Head of caudate nucleus (tissue), 42 donors: ENCODE measurements at regions not wholly inside any gene's neighbourhood (a gene's known extent, or its start where the extent isn't known, plus 50 kb on each side); places are given as distances from the start of the nearest gene placed in this dataset.
A peak's percentile ranks its signal among the peaks of the same experiment; 100 is the strongest.
"Not testable (repeated sequence)": the region's sequence is repeated elsewhere in the genome, so short reads cannot be mapped to it uniquely, and the experiment has no call there.

ENCODE experiments used
- DNase-seq, 42 donors: peaks; one replicate each; pipeline versions ENCODE4 v3.0.0 to v3.0.0-alpha.2; 2020 to 2021; ENCODE audit warnings: mixed read lengths in 7 of 42
- intact Hi-C: fragments of 100-400 bp; cut with DNase I; formaldehyde crosslinking; loops from one replicate; pipeline ENCODE4 v1.15.0; 2022

- DNase-seq = peak in 1 of 42 donors; percentile 16
- intact Hi-C loops = no loop called here
These were observed 103.7 kb downstream of the FEM1C start for GRCh38 chr5:115440782-115441451.

GRCh38 chr5:115439639-115440038, 104.9 kb downstream of the FEM1C start:
- DNase-seq = no peak
- intact Hi-C loops = no loop called here

GRCh38 chr5:115439042-115439441, 105.5 kb downstream of the FEM1C start:
- intact Hi-C loops = no loop called here
- DNase-seq = no peak

GRCh38 chr5:115435778-115436712, 108.5 kb downstream of the FEM1C start:
- intact Hi-C loops = no loop called here
- DNase-seq = peak in 2 of 42 donors; percentile 26 to 45

GRCh38 chr5:115435065-115435777, 109.4 kb downstream of the FEM1C start:
- peak in 2 of 42 donors; percentile 9 to 37 for DNase-seq
- intact Hi-C loops = no loop called here

GRCh38 chr5:115433918-115434317, 110.7 kb downstream of the FEM1C start:
- DNase-seq = no peak
- intact Hi-C loops = no loop called here

- no peak for DNase-seq
- intact Hi-C loops = no loop called here
These were observed 111.9 kb downstream of the FEM1C start for GRCh38 chr5:115432691-115433090.

GRCh38 chr5:115431116-115431515, 113.5 kb downstream of the FEM1C start:
- DNase-seq = no peak
- intact Hi-C loops = no loop called here

GRCh38 chr5:115430374-115430773, 114.2 kb downstream of the FEM1C start:
- DNase-seq = no peak
- intact Hi-C loops = no loop called here

GRCh38 chr5:115429345-115429940, 115.1 kb downstream of the FEM1C start:
- intact Hi-C loops = no loop called here
- no peak for DNase-seq

GRCh38 chr5:115428676-115429075, 115.9 kb downstream of the FEM1C start:
- no peak for DNase-seq
- intact Hi-C loops = no loop called here

- no peak for DNase-seq
- intact Hi-C loops = no loop called here
These were observed 116.3 kb downstream of the FEM1C start for GRCh38 chr5:115428248-115428647.

GRCh38 chr5:115424446-115424845, 120.1 kb downstream of the FEM1C start:
- DNase-seq = no peak
- intact Hi-C loops = no loop called here

GRCh38 chr5:115424030-115424429, 120.5 kb downstream of the FEM1C start:
- no peak for DNase-seq
- intact Hi-C loops = no loop called here

GRCh38 chr5:115423541-115423940, 121.0 kb downstream of the FEM1C start:
- intact Hi-C loops = no loop called here
- peak in 1 of 42 donors; percentile 22 for DNase-seq

GRCh38 chr5:115423051-115423450, 121.5 kb downstream of the FEM1C start:
- intact Hi-C loops = no loop called here
- no peak for DNase-seq

- DNase-seq, intact Hi-C loops: not testable (repeated sequence)
These were observed 123.8 kb downstream of the FEM1C start for GRCh38 chr5:115420812-115421211.

- DNase-seq = peak in 1 of 42 donors; percentile 23
- intact Hi-C loops = no loop called here
These were observed 123.6 kb upstream of the CCDC112 start for GRCh38 chr5:115419846-115420585.

GRCh38 chr5:115418788-115419187, 122.3 kb upstream of the CCDC112 start:
- no peak for DNase-seq
- intact Hi-C loops = no loop called here
